Stimulated activated naive CD8-positive, alpha-beta T cell treated with anti-CD3 and anti-CD28 coated beads, Interleukin-15, amount 100 ng/mL, for 72 hours (primary cell): ENCODE measurements at regions not wholly inside any gene's neighbourhood (a gene's known extent, or its start where the extent isn't known, plus 50 kb on each side); places are given as distances from the start of the nearest gene placed in this dataset.
A peak's percentile ranks its signal among the peaks of the same experiment; 100 is the strongest.

Experiments used
- ATAC-seq: fragments of 150-1000 bp; cut with Tn5 transposase; 2 replicates; pipeline ENCODE4 v1.10.0; 2021; ENCODE audit warnings: mild to moderate bottlenecking, moderate library complexity
- DNase-seq, 2 donors: peaks; one replicate each; pipeline ENCODE4 v3.0.0; 2021 to 2022
- H3K27ac Mint-ChIP-seq, 2 donors: one replicate each; pipeline ENCODE4 v1.8.0; 2022; ENCODE audit warnings: mild to moderate bottlenecking in 2 of 2, mixed read lengths in 2 of 2, moderate library complexity in 2 of 2
- H3K27me3 Mint-ChIP-seq: one replicate; pipeline ENCODE4 v1.8.0; 2022; ENCODE audit warnings: mixed read lengths
- H3K4me1 Mint-ChIP-seq: one replicate; pipeline ENCODE4 v1.8.0; 2022; ENCODE audit warnings: mild to moderate bottlenecking, mixed read lengths
- H3K4me3 Mint-ChIP-seq, 2 donors: one replicate each; pipeline ENCODE4 v1.8.0; 2022; ENCODE audit warnings: mild to moderate bottlenecking in 2 of 2, mixed read lengths in 2 of 2, moderate library complexity in 1 of 2
- H3K9me3 Mint-ChIP-seq, 2 donors: one replicate each; pipeline ENCODE4 v1.8.0; 2022; ENCODE audit warnings: mixed read lengths in 2 of 2

DNA sequence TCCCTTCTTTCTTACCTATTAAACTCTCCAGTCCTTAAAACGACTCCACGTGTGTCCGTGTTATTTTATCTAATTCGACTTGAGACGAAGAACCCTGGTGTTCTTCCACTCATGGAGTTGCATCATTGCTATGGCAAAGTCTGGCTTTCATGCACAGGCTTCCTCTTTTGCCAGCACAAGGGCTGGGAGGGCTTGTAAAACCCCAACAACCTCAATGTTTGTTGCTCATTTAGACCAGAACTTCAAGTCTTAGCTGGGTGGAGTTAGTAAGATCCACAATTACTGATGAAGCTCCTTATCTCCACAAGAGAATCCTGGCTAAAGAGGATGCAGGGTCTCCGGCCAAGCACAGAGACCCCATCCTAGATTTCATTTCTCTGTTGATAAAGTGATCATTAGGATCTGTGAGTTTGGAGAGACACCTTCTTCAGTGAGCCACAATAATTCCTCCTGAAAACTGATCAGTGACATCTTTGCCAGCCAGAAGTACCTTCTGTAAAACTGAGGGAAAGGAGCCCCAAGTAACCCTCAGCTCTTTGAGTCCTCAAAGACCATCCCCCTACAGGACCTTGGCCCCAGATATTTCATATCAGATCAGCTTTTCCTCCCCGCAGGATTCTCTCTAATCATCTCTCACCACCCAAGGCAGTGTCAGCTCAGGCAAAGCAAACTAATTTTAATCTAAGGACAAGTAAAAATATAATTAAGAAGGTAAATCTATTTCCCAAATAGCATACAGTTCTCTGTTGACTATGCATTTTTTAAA lies 514.6 kb downstream of the FUT8 start:
- peak overlapping the region; percentile 70 to 79 for H3K4me3 Mint-ChIP-seq
- DNase-seq (no peak), ATAC-seq (no peak)
- peaks cover 0 to 8% of the 10 kb centered on the region in 2 donors for H3K9me3 Mint-ChIP-seq
- peaks cover 65% of the 10 kb centered on the region for H3K4me1 Mint-ChIP-seq
- peak overlapping the region; percentile 90 to 98 for H3K27ac Mint-ChIP-seq
- no peaks in the 10 kb centered on the region for H3K27me3 Mint-ChIP-seq

DNA sequence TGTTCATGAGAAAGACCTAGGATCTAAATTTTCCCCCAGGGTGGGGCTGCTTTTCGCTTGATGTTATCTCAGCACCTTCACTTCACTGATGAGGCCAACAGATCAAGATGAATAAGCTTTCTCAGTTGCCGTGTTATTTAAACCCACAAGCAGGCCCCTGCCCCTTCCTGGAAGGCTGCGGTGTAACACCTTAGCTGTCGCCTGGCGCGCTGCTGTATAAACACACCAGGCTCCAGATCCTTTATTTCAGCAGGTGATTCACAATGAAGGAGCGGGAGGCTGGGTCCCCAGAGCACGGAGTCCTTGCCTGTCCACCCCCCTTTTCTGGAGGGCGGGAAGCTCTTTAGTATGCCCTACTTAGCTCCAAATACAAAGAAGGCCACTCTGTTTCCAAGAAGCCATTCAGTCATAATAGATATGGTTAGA lies 515.4 kb downstream of the FUT8 start:
- DNase-seq (peak; percentile 79 to 88), ATAC-seq (peak; percentile 99)
- peaks cover 0 to 8% of the 10 kb centered on the region in 2 donors for H3K9me3 Mint-ChIP-seq
- peaks cover 57% of the 10 kb centered on the region for H3K4me1 Mint-ChIP-seq
- no peaks in the 10 kb centered on the region for H3K27me3 Mint-ChIP-seq
- H3K4me3 Mint-ChIP-seq: peak overlapping the region; percentile 70 to 79
- H3K27ac Mint-ChIP-seq: peak overlapping the region; percentile 90 to 98

DNA sequence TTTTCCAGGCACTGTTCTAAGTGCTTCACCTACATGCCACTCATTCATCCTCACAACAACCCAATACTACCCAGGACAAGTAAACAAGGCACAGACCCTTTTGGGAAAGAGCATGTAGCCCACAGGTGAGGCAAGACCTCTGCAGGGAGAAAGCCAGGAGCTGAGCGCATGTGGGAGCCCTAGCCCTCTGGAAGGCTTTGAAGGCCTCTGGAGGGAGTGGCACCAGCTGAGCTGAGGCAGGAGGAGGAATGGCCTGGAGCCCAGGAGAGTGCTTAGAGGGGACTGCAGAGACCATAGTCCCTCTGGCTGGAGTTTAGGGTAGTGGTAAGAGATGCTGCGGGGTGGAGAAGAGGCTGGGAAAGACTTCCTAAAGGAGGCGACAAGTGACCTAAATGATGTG lies 516.5 kb downstream of the FUT8 start:
- no peak for ATAC-seq
- Mint-ChIP-seq H3K27me3 (no peaks in the 10 kb centered on the region), H3K9me3 (peaks cover 0 to 8% of the 10 kb centered on the region in 2 donors), H3K4me1 (peaks cover 57% of the 10 kb centered on the region), H3K27ac (peak overlapping the region; percentile 22 to 98), H3K4me3 (peak overlapping the region in 1 of 2 donors; percentile 70)
- no peak for DNase-seq

DNA sequence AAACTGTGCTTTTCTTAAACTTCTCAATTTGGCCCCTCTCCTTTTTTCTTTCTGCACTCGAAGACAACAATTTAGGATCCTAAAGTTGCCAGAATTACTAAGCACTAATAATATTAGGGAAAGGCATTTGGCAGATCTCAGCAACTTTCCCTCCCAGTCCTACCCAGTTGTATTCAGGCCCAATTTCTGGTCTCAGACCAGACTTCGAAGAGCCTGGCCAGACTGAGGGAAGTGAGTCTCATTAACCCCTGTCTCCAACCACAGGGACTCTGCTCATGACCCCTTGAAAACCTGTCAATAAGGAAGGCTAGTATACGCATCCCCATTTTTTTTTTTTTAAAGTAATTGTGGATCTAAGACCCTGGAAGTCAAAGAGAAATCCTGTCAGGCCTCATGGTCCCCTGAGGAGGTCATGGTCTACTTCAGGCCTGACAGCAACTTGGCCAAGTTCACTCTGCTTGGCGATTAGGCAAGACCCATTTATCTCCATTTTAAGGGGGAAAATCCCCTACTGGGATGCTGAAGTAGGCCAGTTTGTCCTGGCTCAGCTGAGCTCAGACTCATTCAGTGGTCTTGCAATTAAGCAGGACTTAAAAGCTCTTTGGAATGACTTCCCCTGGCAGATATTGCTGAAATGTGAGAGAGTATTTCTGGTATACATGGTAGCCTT lies 521.0 kb downstream of the FUT8 start:
- H3K27me3 Mint-ChIP-seq: no peaks in the 10 kb centered on the region
- peaks cover 45% of the 10 kb centered on the region for H3K4me1 Mint-ChIP-seq
- H3K4me3 Mint-ChIP-seq: no peak overlapping the region
- ATAC-seq: no peak
- DNase-seq: no peak
- H3K9me3 Mint-ChIP-seq: peaks cover 15 to 24% of the 10 kb centered on the region in 2 donors
- no peak overlapping the region for H3K27ac Mint-ChIP-seq

DNA sequence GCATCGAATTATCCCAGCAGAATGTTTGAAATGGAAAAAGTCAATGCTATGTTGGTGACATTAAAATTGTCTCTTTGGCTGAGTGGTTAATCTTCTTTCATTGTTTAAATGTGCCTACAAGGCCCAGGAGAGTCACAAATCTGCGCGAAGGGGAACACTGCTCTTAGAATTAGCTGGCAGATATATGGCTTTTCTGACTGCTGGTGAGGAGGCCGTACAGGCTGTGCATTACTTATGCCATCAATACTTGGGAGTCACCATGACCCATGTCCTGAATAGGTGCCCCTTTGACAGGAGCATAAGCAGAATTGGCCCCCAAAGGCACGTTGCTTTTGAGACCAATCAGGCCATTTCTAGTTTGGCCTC lies 521.5 kb downstream of the FUT8 start:
- DNase-seq (no peak), ATAC-seq (no peak)
- Mint-ChIP-seq H3K27ac (no peak overlapping the region), H3K27me3 (no peaks in the 10 kb centered on the region), H3K4me1 (peaks cover 45% of the 10 kb centered on the region), H3K9me3 (peaks cover 15 to 24% of the 10 kb centered on the region in 2 donors), H3K4me3 (no peak overlapping the region)

DNA sequence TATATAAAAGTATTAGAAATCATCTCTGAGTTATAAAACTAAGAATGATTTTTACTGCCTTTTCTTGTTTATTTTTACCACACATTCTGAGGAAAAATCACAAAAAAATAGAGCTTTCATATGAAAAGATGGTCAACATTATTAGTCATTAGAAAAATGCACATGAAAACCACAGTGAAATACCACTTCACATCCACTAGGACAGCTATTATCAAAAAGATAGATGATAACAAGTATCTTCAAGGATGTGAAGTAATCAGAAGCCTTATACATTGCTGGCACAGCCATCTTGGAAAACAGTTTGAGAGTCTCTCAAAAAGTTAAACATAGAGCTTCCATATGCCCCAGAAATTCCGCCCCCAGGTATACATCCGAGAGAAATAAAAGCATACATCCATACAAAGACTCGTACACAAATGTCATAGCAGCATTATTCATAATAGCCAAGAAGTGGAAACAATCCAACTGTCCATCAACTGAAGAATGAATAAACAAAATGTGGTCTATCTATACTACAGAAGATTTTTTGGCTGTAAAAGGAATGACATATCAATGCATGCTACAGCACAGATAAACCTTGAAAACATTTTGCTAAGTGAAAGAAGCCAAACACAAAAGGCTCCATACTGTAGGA lies 523.9 kb downstream of the FUT8 start:
- Mint-ChIP-seq H3K9me3 (peaks cover 15 to 24% of the 10 kb centered on the region in 2 donors), H3K4me3 (peak overlapping the region in 1 of 2 donors; percentile 41), H3K4me1 (peaks cover 52% of the 10 kb centered on the region), H3K27me3 (no peaks in the 10 kb centered on the region), H3K27ac (peak overlapping the region in 1 of 2 donors; percentile 48)
- ATAC-seq (no peak), DNase-seq (no peak)

DNA sequence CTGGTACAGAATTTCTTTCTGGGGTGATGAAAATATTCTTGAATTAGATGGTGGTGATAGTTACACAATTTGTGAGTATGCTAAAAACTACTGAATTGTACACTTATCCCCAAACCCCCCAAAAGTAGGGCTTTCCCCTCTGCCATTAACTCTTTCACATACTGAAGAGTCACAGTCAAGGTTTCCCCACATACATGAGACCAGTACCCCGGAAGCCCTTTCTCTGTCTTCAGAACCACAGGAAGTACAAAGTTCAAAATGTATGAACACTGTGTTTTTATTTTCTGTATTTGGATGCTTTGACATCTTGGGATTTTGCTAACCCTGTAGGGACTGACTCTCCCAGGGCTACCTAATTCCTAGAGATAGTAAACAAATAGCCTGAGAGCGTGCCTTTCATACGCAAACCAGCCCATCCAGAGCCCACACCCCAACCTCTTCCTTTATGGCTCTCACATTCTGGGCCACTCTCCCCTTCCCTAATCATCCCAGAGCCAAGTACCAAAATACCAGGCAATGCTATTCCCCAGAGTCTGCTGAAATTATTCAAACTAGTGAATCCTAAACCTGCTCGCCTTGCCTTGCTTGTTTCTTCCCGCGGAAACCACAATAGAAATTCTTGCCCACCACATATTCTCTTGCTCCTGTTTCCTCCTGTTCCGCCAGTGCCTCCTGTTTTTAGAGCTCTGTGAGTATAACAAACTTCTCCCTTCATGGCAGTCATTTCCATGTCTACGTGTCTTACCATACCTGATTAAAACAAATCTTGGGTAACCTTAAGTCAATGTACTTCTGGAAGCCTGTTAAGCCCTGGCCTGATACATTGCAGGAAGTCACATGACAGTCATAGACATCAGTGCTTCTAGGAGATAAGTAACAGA lies 524.8 kb downstream of the FUT8 start:
- H3K4me3 Mint-ChIP-seq: peak overlapping the region; percentile 62 to 74
- peak overlapping the region; percentile 95 to 96 for H3K27ac Mint-ChIP-seq
- H3K27me3 Mint-ChIP-seq: no peaks in the 10 kb centered on the region
- DNase-seq: no peak
- peaks cover 51% of the 10 kb centered on the region for H3K4me1 Mint-ChIP-seq
- ATAC-seq: peak; percentile 73
- peaks cover 15 to 24% of the 10 kb centered on the region in 2 donors for H3K9me3 Mint-ChIP-seq

DNA sequence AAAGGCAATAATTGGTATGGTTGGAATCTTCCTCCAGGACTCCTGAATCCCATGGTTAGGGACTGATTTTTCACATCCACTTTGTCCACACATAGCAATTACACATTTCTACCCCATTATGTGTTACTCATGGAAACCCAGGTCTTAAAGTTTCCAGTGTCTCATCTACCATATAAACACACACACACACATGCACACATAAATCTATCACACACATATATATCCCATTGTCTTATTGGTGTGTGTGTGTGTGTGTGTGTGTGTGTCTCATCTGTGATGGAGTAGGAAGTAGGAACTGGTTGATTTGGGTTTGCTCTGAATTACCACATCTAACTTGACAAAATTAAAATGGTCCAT lies 525.4 kb downstream of the FUT8 start:
- Mint-ChIP-seq H3K27me3 (no peaks in the 10 kb centered on the region), H3K4me1 (peaks cover 51% of the 10 kb centered on the region), H3K4me3 (peak overlapping the region; percentile 62 to 74), H3K9me3 (peaks cover 15 to 24% of the 10 kb centered on the region in 2 donors), H3K27ac (peak overlapping the region; percentile 95 to 96)
- ATAC-seq (no peak), DNase-seq (no peak)

DNA sequence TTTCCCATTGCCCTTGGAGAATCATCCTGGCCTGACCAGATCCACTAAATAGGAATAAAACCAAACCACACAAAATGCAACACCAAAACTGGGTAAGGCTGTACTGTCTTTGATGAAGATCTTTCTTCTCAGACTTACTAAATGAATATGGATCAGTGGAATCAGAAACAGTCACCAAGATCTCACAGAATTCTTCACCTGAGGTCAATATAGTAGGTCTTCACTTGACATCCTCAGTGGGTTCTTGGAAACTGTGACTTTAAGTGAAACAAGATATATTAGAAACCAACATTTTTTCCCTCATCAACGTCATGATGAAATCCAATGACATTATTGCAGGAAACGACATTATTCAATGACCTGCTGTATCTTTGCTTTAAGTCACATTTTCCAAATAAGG lies 526.2 kb downstream of the FUT8 start:
- Mint-ChIP-seq H3K27me3 (no peaks in the 10 kb centered on the region), H3K4me3 (peak overlapping the region; percentile 57 to 62), H3K4me1 (peaks cover 59% of the 10 kb centered on the region), H3K9me3 (peaks cover 15 to 24% of the 10 kb centered on the region in 2 donors), H3K27ac (peak overlapping the region; percentile 95 to 96)
- ATAC-seq (peak; percentile 79), DNase-seq (no peak)

DNA sequence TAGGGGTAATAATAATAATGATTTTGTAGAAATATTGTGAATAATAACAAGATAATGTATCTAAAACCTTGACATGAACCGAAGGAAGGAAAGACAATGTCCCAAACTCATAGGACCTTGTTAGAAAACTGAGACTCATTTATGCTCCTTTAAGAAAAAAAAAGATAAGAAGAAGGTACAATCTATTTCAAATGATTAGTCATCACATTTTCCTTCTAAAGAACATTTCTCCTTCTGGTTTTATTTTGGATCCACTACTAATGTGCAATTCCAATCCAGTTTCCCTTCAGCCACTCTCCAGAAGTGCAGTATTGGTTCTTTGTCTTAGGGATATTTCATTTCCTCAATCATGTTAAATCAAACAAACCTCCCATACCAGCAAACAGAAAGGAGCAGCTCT lies 526.7 kb downstream of the FUT8 start:
- ATAC-seq: no peak

DNA sequence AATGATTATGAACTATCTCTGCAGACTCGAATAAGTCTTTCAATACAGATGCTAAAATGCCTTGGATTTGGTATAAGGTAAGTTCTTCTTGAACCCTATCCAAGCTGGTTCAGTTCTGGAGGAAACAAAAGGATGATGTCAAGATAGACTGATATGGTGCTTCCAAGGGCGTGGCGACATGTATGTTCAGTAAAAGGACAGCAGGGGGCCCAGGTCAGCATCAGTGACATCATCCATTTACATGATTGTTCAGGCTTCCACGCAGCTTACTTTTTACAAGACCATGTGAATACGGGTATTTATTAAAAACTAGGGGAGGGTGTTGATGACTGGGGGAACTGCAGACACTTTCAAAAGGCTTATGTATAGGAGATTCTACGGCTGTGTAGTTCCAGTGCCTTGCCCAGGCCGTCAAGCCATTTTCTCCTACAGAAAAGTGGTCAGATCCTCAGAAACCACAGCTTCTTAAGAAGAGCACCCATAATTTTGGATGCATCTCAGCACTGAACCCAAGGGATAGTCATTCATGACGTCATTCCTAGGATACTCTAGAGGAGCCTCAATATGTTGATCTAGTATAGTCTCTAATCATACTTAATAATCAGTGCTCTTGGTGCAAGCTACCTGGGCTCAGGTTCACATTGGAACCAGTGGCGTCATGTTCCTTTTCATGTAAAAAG lies 527.7 kb downstream of the FUT8 start:
- Mint-ChIP-seq H3K27ac (peak overlapping the region in 1 of 2 donors; percentile 96), H3K4me1 (peaks cover 74% of the 10 kb centered on the region), H3K4me3 (no peak overlapping the region), H3K27me3 (no peaks in the 10 kb centered on the region), H3K9me3 (peaks cover 11 to 14% of the 10 kb centered on the region in 2 donors)
- peak; percentile 64 for ATAC-seq
- peak; percentile 33 to 45 for DNase-seq

More for the DNA sequence above, 526.7 kb downstream of the FUT8 start:
- Mint-ChIP-seq H3K4me3 (no peak overlapping the region), H3K9me3 (peaks cover 15 to 23% of the 10 kb centered on the region in 2 donors), H3K4me1 (peaks cover 63% of the 10 kb centered on the region), H3K27me3 (no peaks in the 10 kb centered on the region), H3K27ac (peak overlapping the region; percentile 95 to 96)
- DNase-seq: no peak

DNA sequence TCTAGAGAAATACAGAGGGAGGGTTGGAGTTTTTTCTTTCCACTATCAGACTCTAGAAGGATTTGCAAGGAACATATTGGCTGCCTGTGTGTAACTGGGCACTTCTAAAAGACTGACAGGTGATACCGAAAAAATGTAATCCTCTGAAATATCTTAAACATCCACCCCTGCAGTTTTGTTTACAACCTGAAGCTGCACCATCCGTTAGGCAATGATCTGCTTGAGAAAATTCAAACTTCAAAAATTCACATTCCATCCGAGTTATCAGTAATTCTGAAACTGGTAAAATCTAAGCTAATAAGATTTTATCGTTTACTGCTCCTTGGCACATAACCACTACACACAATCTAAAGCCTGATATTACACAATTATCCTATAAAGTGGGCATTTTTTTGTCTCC lies 528.6 kb downstream of the FUT8 start:
- Mint-ChIP-seq H3K9me3 (peaks cover 11 to 14% of the 10 kb centered on the region in 2 donors), H3K27me3 (no peaks in the 10 kb centered on the region), H3K4me3 (no peak overlapping the region), H3K4me1 (peaks cover 80% of the 10 kb centered on the region), H3K27ac (no peak overlapping the region)
- no peak for DNase-seq
- ATAC-seq: no peak

DNA sequence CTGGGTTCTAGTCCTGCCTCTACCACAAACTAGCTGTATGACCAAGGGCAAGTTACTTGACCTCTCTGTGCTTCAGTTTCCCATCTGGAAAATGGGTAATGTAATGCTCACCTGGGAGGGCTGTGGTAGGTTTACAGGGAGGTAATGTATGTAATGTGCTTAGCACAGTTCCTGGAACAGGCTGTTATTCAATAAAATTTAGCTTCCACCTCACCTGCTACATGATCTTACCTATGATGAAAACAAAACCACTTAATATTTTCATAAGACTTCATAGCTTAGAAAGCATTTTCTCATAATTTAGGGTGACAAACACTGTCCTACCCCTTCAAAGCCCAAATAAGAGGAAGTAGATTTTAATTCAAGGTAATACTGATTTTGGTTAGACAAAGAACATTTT lies 530.6 kb downstream of the FUT8 start:
- Mint-ChIP-seq H3K27me3 (no peaks in the 10 kb centered on the region), H3K27ac (peak overlapping the region; percentile 29 to 59), H3K4me1 (peaks cover 78% of the 10 kb centered on the region), H3K9me3 (peaks cover 2 to 4% of the 10 kb centered on the region in 2 donors), H3K4me3 (no peak overlapping the region)
- ATAC-seq (no peak), DNase-seq (no peak)

DNA sequence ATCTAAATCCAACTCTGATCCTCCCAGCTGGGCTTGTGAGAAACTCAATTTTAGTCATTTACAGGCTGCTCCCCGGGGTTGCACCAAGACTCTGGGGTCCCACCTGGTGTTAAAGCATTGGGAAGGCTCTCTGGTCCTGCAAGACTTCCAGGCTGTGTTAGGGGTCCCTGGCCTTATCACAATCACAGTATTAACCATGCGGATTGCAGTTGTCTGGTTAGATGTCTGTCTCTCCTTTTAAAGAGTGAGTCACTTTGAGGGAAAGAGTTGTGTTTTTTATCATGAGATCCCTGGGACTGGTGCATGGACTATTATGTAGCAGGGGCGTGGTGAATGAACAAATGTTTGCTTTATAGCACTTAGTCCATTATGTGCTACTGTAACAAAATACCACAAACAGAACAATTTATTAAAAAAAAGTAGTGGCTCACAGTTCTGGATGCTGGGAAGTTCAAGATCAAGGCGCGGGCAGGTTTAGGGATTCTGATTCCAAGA lies 531.4 kb downstream of the FUT8 start:
- peaks cover 78% of the 10 kb centered on the region for H3K4me1 Mint-ChIP-seq
- H3K27me3 Mint-ChIP-seq: no peaks in the 10 kb centered on the region
- no peak overlapping the region for H3K4me3 Mint-ChIP-seq
- no peak for ATAC-seq
- H3K9me3 Mint-ChIP-seq: no peaks in the 10 kb centered on the region
- no peak overlapping the region for H3K27ac Mint-ChIP-seq
- no peak for DNase-seq
